ENCODE measurements at regions not wholly inside any gene's neighbourhood (a gene's known extent, or its start where the extent isn't known, plus 50 kb on each side); places are given as distances from the start of the nearest gene placed in this dataset.

GRCh38 chr13:88483202-88483601 is 812.0 kb downstream of the SLITRK5 start:
- TF ChIP-seq CTCF (IDR thresholded peaks at IDR 0.05) (no peak), POLR2A (IDR thresholded peaks at IDR 0.05) (no peak)

Measured in thyroid gland (tissue), 4 donors.